CD14-positive monocyte (primary cell): ENCODE measurements at regions not wholly inside any gene's neighbourhood (a gene's known extent, or its start where the extent isn't known, plus 50 kb on each side); places are given as distances from the start of the nearest gene placed in this dataset.

ENCODE experiments used
- DNase-seq, 3 donors: peaks; one replicate each; pipeline ENCODE4 v3.0.0-alpha.2; 2011 to 2022
- H2AFZ ChIP-seq: 2 replicates; pipeline ENCODE4 v1.6.0; 2012; ENCODE audit warnings: mild to moderate bottlenecking, low read depth, low read length, inconsistent platforms; ENCODE audit not compliant: insufficient read depth, poor library complexity, severe bottlenecking
- H3K27ac ChIP-seq, 2 donors: 1 replicate in 1 of 2; 2 replicates in 1 of 2; pipeline ENCODE4 v1.5.1; 2012 to 2013; ENCODE audit warnings: low read length in 2 of 2, control low read depth in 1 of 2, inconsistent platforms in 1 of 2, low read depth in 1 of 2, mild to moderate bottlenecking in 1 of 2
- H3K27me3 ChIP-seq, 2 donors: one replicate each; pipeline versions ENCODE4 v1.6.0 to v1.6.1; 2011 to 2013; ENCODE audit warnings: low read length in 2 of 2; ENCODE audit not compliant: control insufficient read depth in 2 of 2, insufficient read depth in 2 of 2
- H3K36me3 ChIP-seq, 2 donors: replicated peaks in 1 of 2; 1 replicate in 1 of 2; 2 replicates in 1 of 2; pipeline versions ENCODE4 v1.5.1 to v1.6.1; 2012 to 2013; ENCODE audit warnings: low read length in 2 of 2, control low read depth in 1 of 2, inconsistent platforms in 1 of 2, mild to moderate bottlenecking in 1 of 2; ENCODE audit not compliant: insufficient read depth in 2 of 2, control insufficient read depth in 1 of 2
- H3K4me1 ChIP-seq, 2 donors: 1 replicate in 1 of 2; 2 replicates in 1 of 2; pipeline versions ENCODE4 v1.5.1 to v1.6.1; 2012 to 2013; ENCODE audit warnings: low read length in 2 of 2, control low read depth in 1 of 2, inconsistent platforms in 1 of 2, mild to moderate bottlenecking in 1 of 2, moderate library complexity in 1 of 2; ENCODE audit not compliant: insufficient read depth in 2 of 2, control insufficient read depth in 1 of 2
- H3K4me2 ChIP-seq: replicated peaks from 2 replicates; pipeline ENCODE3; 2012; ENCODE audit warnings: low read length, moderate library complexity, mild to moderate bottlenecking; ENCODE audit not compliant: poor library complexity, severe bottlenecking; ENCODE audit errors: extremely low read depth
- H3K4me3 ChIP-seq, 3 experiments: fragments of 200-600 bp in 1 of 3; sonication (generic) in 1 of 3; replicated peaks in 1 of 3; 1 replicate in 2 of 3; 2 replicates in 1 of 3; pipeline ENCODE4 v1.5.1; 2011 to 2013; ENCODE audit warnings: low read length in 3 of 3, mild to moderate bottlenecking in 3 of 3, control low read depth in 2 of 3, low read depth in 2 of 3, inconsistent platforms in 1 of 3, moderate library complexity in 1 of 3
- H3K79me2 ChIP-seq: 2 replicates; pipeline ENCODE4 v1.6.0; 2012; ENCODE audit warnings: mild to moderate bottlenecking, control low read depth, inconsistent platforms, low read length, moderate library complexity; ENCODE audit not compliant: insufficient read depth
- H3K9ac ChIP-seq: 2 replicates; pipeline ENCODE4 v1.6.0; 2017; ENCODE audit warnings: low read length, mild to moderate bottlenecking; ENCODE audit not compliant: insufficient read depth, poor library complexity, severe bottlenecking
- H3K9me3 ChIP-seq, 2 donors: replicated peaks in 1 of 2; 1 replicate in 1 of 2; 2 replicates in 1 of 2; pipeline versions ENCODE4 v1.5.1 to v1.6.1; 2012 to 2013; ENCODE audit warnings: low read length in 2 of 2, control low read depth in 1 of 2; ENCODE audit not compliant: control insufficient read depth in 1 of 2, insufficient read depth in 1 of 2
- H4K20me1 ChIP-seq: 2 replicates; pipeline ENCODE4 v1.6.0; 2012; ENCODE audit warnings: mild to moderate bottlenecking, low read length, control low read depth, moderate library complexity; ENCODE audit not compliant: insufficient read depth
- H3K27ac Mint-ChIP-seq, 7 donors: one replicate each; pipeline ENCODE4 v1.8.0; 2020; ENCODE audit warnings: mild to moderate bottlenecking in 7 of 7, mixed read lengths in 7 of 7, moderate library complexity in 6 of 7, inconsistent platforms in 2 of 7
- H3K27me3 Mint-ChIP-seq, 3 donors: one replicate each; pipeline ENCODE4 v1.8.0; 2021 to 2022; ENCODE audit warnings: low read depth in 3 of 3, mild to moderate bottlenecking in 3 of 3, mixed read lengths in 3 of 3, moderate library complexity in 3 of 3, inconsistent platforms in 1 of 3
- H3K36me3 Mint-ChIP-seq, 2 donors: one replicate each; pipeline ENCODE4 v1.8.0; 2020; ENCODE audit warnings: mixed read lengths in 2 of 2, inconsistent platforms in 1 of 2, mild to moderate bottlenecking in 1 of 2
- H3K4me1 Mint-ChIP-seq: one replicate; pipeline ENCODE4 v1.8.0; 2020; ENCODE audit warnings: mild to moderate bottlenecking, mixed read lengths
- H3K4me3 Mint-ChIP-seq, 2 donors: one replicate each; pipeline ENCODE4 v1.8.0; 2020; ENCODE audit warnings: mild to moderate bottlenecking in 2 of 2, mixed read lengths in 2 of 2, moderate library complexity in 1 of 2
- H3K9me3 Mint-ChIP-seq, 7 donors: one replicate each; pipeline ENCODE4 v1.8.0; 2020 to 2022; ENCODE audit warnings: mixed read lengths in 7 of 7, mild to moderate bottlenecking in 6 of 7, moderate library complexity in 6 of 7, inconsistent platforms in 2 of 7
- WGBS: methylation state at CpG from one replicate; pipeline ENCODE4 v1.1.5; 2013; ENCODE audit warnings: missing lambda C conversion rate; ENCODE audit not compliant: insufficient coverage; 5-methylcytosine and 5-hydroxymethylcytosine counted together
- intact Hi-C, 2 donors: fragments of 100-400 bp; cut with micrococcal nuclease; formaldehyde crosslinking; loops; one replicate each; pipeline versions ENCODE4 v1.15.0 to v1.15.1; 2023
- TF ChIP-seq, protein P1 (sequence below): fragments of 200-600 bp; IDR thresholded peaks from one replicate; pipeline ENCODE4 v1.8.0; 2022; ENCODE audit warnings: antibody characterized with exemption, mild to moderate bottlenecking

DNA sequence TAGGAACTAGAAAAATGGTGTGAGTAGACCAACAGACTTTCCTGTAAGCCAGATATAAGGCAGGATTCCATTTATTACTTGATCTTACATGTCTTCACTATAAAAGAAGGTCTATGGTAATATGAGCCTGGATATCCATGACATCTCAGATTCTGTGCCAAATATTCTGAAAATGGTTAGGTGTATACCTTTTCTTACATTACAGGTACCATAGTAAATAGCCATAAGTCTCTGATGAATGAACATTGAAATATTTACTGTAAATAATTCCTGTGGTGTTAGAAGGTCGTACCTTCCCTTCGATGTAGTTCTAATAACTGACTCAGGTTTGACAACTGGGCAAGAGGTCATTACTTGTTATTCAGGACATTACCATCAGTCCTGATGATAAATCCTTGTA is 657.9 kb downstream of the BRINP3 start:
- H4K20me1 ChIP-seq = no peaks in the 10 kb centered on the region
- Mint-ChIP-seq H3K4me1 (no peaks in the 10 kb centered on the region), H3K36me3 (no peaks in the 10 kb centered on the region), H3K9me3 (peaks cover 0 to 3% (median 0%) of the 10 kb centered on the region in 7 donors), H3K4me3 (no peak overlapping the region), H3K27me3 (no peaks in the 10 kb centered on the region), H3K27ac (no peak overlapping the region)
- intact Hi-C loops = no loop called here
- no peaks in the 10 kb centered on the region for H3K27me3 ChIP-seq
- H3K9me3 ChIP-seq = no peaks in the 10 kb centered on the region
- H3K4me2 ChIP-seq = no peak overlapping the region
- no peak overlapping the region for H3K9ac ChIP-seq
- no peaks in the 10 kb centered on the region for H3K79me2 ChIP-seq
- no CpG with 5 or more reads among the region's 2 CpGs for WGBS
- TF ChIP-seq, protein P1, sequence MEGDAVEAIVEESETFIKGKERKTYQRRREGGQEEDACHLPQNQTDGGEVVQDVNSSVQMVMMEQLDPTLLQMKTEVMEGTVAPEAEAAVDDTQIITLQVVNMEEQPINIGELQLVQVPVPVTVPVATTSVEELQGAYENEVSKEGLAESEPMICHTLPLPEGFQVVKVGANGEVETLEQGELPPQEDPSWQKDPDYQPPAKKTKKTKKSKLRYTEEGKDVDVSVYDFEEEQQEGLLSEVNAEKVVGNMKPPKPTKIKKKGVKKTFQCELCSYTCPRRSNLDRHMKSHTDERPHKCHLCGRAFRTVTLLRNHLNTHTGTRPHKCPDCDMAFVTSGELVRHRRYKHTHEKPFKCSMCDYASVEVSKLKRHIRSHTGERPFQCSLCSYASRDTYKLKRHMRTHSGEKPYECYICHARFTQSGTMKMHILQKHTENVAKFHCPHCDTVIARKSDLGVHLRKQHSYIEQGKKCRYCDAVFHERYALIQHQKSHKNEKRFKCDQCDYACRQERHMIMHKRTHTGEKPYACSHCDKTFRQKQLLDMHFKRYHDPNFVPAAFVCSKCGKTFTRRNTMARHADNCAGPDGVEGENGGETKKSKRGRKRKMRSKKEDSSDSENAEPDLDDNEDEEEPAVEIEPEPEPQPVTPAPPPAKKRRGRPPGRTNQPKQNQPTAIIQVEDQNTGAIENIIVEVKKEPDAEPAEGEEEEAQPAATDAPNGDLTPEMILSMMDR = no peak
- H3K4me3 ChIP-seq = no peak overlapping the region
- no peak overlapping the region for H3K27ac ChIP-seq
- H2AFZ ChIP-seq = no peak overlapping the region
- H3K36me3 ChIP-seq = no peaks in the 10 kb centered on the region
- H3K4me1 ChIP-seq = no peaks in the 10 kb centered on the region
- DNase-seq = no peak

DNA sequence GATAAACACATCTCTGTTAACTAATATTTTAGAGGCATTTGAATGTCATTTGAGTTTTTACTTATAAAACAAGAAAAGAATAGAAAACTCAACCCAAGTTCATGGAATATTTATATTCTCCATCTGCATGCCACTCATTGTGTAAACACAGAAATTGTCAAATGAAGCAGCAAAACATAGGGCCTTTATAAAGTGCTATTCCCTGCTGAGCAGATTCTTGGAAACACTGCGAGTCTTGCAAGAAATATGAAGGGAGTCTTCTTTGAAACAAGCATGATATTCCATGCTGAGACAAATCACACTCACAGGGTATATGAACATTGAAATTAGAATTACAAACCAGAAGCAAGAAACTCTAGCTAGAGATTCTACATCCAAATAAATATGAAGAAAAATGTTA is 655.8 kb downstream of the BRINP3 start:
- WGBS = no CpG with 5 or more reads among the region's 1 CpG
- no peaks in the 10 kb centered on the region for H3K27me3 Mint-ChIP-seq
- H3K4me3 Mint-ChIP-seq = no peak overlapping the region
- Histone ChIP-seq H3K4me2 (no peak overlapping the region), H3K4me1 (no peaks in the 10 kb centered on the region), H3K27ac (no peak overlapping the region), H3K4me3 (no peak overlapping the region), H3K9ac (no peak overlapping the region), H2AFZ (no peak overlapping the region), H3K79me2 (no peaks in the 10 kb centered on the region), H3K9me3 (peaks cover 10 to 15% of the 10 kb centered on the region in 2 donors), H3K27me3 (no peaks in the 10 kb centered on the region), H3K36me3 (no peaks in the 10 kb centered on the region), H4K20me1 (no peaks in the 10 kb centered on the region)
- H3K4me1 Mint-ChIP-seq = no peaks in the 10 kb centered on the region
- peaks cover 0 to 7% (median 2%) of the 10 kb centered on the region in 7 donors for H3K9me3 Mint-ChIP-seq
- H3K36me3 Mint-ChIP-seq = no peaks in the 10 kb centered on the region
- DNase-seq = no peak
- TF ChIP-seq, protein P1 = no peak
- no peak overlapping the region for H3K27ac Mint-ChIP-seq
- intact Hi-C loops = no loop called here
